HepG2 (cell line): ENCODE measurements at regions not wholly inside any gene's neighbourhood (a gene's known extent, or its start where the extent isn't known, plus 50 kb on each side); places are given as distances from the start of the nearest gene placed in this dataset.

Experiments
- ATAC-seq: fragments of 200-7000 bp; cut with Tn5 transposase; 3 replicates; pipeline ENCODE4 v1.9.1; 2020; ENCODE audit warnings: mild to moderate bottlenecking, moderate library complexity
- BruUV-seq: library from RNA; stranded (reverse); fragments of 400-500 nt; replicated peaks from 2 replicates; lab custom pipeline; 2021; lab: Mats Ljungman, UMichigan
- CTCF ChIA-PET: fragments of 300-600 bp; formaldehyde crosslinking; extraction: SDS; loops from one replicate; lab custom pipeline; 2021; ENCODE audit warnings: low total read pairs, inconsistent platforms, low intra/inter-chr PET ratio; lab: Yijun Ruan, JAX
- POLR2A ChIA-PET: fragments of 350-600 bp; sonication (Branson Sonifier 250); formaldehyde crosslinking; loops from one replicate; lab custom pipeline; 2020; ENCODE audit warnings: antibody characterized with exemption, inconsistent platforms; lab: Yijun Ruan, JAX
- DNase-seq: peaks from one replicate; pipeline ENCODE4 v3.0.0-alpha.2; 2015; ENCODE audit warnings: low spot score
- FAIRE-seq: peaks from 3 replicates; lab custom pipeline; 2011; peaks lifted over from hg19 to GRCh38; lab: Jason Lieb, UNC
- H2AFZ ChIP-seq: one replicate; pipeline ENCODE4 v1.6.1; 2011; ENCODE audit warnings: low read length, inconsistent platforms
- H3K27ac ChIP-seq: fragments of 300-600 bp; 3 replicates; pipeline ENCODE4 v1.8.0; 2011; ENCODE audit warnings: mixed run types, mild to moderate bottlenecking, mixed read lengths, low read length, inconsistent platforms; ENCODE audit not compliant: insufficient read depth; ENCODE audit errors: extremely low read length
- H3K27me3 ChIP-seq, 2 experiments: fragments of 200-600 bp in 1 of 2; 2 replicates in 1 of 2; 3 replicates in 1 of 2; pipeline versions ENCODE4 v1.6.0 to v1.8.0; 2011; ENCODE audit warnings: low read length in 2 of 2, mild to moderate bottlenecking in 2 of 2, moderate library complexity in 2 of 2, inconsistent platforms in 1 of 2; ENCODE audit not compliant: insufficient read depth in 2 of 2, control insufficient read depth in 1 of 2
- H3K36me3 ChIP-seq, 2 experiments: fragments of 200-600 bp in 1 of 2; replicated peaks in 1 of 2; 2 replicates in 1 of 2; 3 replicates in 1 of 2; pipeline versions ENCODE4 v1.5.1 to v1.8.0; 2011; ENCODE audit warnings: low read length in 2 of 2, inconsistent platforms in 1 of 2; ENCODE audit not compliant: insufficient read depth in 2 of 2, control insufficient read depth in 1 of 2
- H3K4me1 ChIP-seq: 2 replicates; pipeline ENCODE4 v1.5.1; 2012; ENCODE audit warnings: low read length, inconsistent platforms; ENCODE audit not compliant: insufficient read depth
- H3K4me2 ChIP-seq: 2 replicates; pipeline ENCODE4 v1.6.0; 2011; ENCODE audit warnings: low read depth, low read length, inconsistent platforms
- H3K4me3 ChIP-seq, 3 experiments: fragments of 200-600 bp in 1 of 3; sonication (generic), shearing (Covaris generic) in 1 of 3; replicated peaks in 1 of 3; 2 replicates each; pipeline ENCODE4 v1.5.1; 2011 to 2016; ENCODE audit warnings: low read length in 3 of 3, inconsistent platforms in 2 of 3, low read depth in 2 of 3, mild to moderate bottlenecking in 2 of 3, control low read depth in 1 of 3, mixed read lengths in 1 of 3; ENCODE audit not compliant: insufficient read depth in 1 of 3
- H3K79me2 ChIP-seq: one replicate; pipeline ENCODE4 v1.6.1; 2011; ENCODE audit warnings: low read length, inconsistent platforms; ENCODE audit not compliant: insufficient read depth
- H3K9ac ChIP-seq: 2 replicates; pipeline ENCODE4 v1.6.0; 2011; ENCODE audit warnings: mild to moderate bottlenecking, low read depth, low read length, inconsistent platforms; ENCODE audit not compliant: insufficient read depth
- H3K9me3 ChIP-seq: 2 replicates; pipeline ENCODE4 v1.5.1; 2012; ENCODE audit warnings: mild to moderate bottlenecking, low read length
- H4K20me1 ChIP-seq: 2 replicates; pipeline ENCODE4 v1.6.0; 2011; ENCODE audit warnings: inconsistent platforms, mild to moderate bottlenecking, low read length, moderate library complexity; ENCODE audit not compliant: insufficient read depth
- ATF7 ChIP-seq, 2 experiments: fragments of 450-650 bp in 1 of 2; sonication (generic) in 1 of 2; formaldehyde crosslinking in 1 of 2; IDR thresholded peaks; 2 replicates each; pipeline versions ENCODE4 v1.4.0 to v1.6.1; 2016 to 2020; ENCODE audit warnings: antibody characterized with exemption in 1 of 2, mild to moderate bottlenecking in 1 of 2, missing genetic modification reagents in 1 of 2
- CREB1 ChIP-seq, 2 experiments: fragments of 450-650 bp in 1 of 2; IDR thresholded peaks; 2 replicates each; pipeline ENCODE4 v1.6.1; 2016 to 2017; ENCODE audit warnings: control low read depth in 1 of 2, mild to moderate bottlenecking in 1 of 2, missing compliant biosample characterization in 1 of 2, missing genetic modification characterization in 1 of 2
- NCOA5 ChIP-seq: sonication (generic); formaldehyde crosslinking; IDR thresholded peaks from 2 replicates; pipeline ENCODE4 v1.4.0; 2020; ENCODE audit warnings: missing genetic modification reagents
- WGBS: methylation state at CpG from one replicate; pipeline ENCODE4 v1.1.6; 2017; ENCODE audit warnings: low lambda C conversion rate; 5-methylcytosine and 5-hydroxymethylcytosine counted together
- in situ Hi-C: cut with HindIII; loops from 2 replicates; pipeline ENCODE4 v1.10.0; 2017; ENCODE audit warnings: low pct_unique_long_range_greater_than_20kb; ENCODE audit not compliant: extremely low pct_ligation_motif_present
- intact Hi-C: fragments of 100-400 bp; cut with micrococcal nuclease; formaldehyde crosslinking; loops from one replicate; pipeline ENCODE4 v1.10.0; 2022; ENCODE audit not compliant: unreplicated experiment
- TF ChIP-seq, protein P1 (sequence below): sonication (generic); formaldehyde crosslinking; IDR thresholded peaks from 2 replicates; pipeline ENCODE4 v1.5.1; 2020; ENCODE audit warnings: mild to moderate bottlenecking, moderate library complexity, missing genetic modification reagents
- TF ChIP-seq, protein P2 (sequence below): fragments of 450-650 bp; IDR thresholded peaks from 2 replicates; pipeline ENCODE4 v1.6.1; 2016

DNA sequence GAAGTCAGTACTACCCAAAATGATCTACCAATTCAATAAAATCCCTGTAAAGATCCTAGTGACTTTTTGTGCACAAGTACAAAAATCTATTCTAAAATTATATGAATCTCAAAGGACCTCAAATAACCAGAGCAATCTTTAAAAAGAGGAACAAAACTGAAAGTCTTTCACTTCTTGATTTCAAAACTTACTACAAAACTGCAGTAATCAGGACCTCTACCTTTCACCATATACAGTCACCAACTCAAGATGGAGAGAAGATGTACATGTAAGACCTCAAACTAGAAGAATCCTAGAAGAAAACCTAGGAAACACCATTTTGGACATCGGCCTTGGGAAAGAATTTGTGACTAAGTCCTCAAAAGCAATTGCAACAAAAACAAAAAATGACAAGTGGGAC is 109.5 kb upstream of the CD93 start (continued):
- TF ChIP-seq, protein P1, sequence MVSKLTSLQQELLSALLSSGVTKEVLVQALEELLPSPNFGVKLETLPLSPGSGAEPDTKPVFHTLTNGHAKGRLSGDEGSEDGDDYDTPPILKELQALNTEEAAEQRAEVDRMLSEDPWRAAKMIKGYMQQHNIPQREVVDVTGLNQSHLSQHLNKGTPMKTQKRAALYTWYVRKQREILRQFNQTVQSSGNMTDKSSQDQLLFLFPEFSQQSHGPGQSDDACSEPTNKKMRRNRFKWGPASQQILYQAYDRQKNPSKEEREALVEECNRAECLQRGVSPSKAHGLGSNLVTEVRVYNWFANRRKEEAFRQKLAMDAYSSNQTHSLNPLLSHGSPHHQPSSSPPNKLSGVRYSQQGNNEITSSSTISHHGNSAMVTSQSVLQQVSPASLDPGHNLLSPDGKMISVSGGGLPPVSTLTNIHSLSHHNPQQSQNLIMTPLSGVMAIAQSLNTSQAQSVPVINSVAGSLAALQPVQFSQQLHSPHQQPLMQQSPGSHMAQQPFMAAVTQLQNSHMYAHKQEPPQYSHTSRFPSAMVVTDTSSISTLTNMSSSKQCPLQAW (CRISPR knock-in tag) = no peak
- TF ChIP-seq, protein P2, sequence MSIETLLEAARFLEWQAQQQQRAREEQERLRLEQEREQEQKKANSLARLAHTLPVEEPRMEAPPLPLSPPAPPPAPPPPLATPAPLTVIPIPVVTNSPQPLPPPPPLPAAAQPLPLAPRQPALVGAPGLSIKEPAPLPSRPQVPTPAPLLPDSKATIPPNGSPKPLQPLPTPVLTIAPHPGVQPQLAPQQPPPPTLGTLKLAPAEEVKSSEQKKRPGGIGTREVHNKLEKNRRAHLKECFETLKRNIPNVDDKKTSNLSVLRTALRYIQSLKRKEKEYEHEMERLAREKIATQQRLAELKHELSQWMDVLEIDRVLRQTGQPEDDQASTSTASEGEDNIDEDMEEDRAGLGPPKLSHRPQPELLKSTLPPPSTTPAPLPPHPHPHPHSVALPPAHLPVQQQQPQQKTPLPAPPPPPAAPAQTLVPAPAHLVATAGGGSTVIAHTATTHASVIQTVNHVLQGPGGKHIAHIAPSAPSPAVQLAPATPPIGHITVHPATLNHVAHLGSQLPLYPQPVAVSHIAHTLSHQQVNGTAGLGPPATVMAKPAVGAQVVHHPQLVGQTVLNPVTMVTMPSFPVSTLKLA = no peak

DNA sequence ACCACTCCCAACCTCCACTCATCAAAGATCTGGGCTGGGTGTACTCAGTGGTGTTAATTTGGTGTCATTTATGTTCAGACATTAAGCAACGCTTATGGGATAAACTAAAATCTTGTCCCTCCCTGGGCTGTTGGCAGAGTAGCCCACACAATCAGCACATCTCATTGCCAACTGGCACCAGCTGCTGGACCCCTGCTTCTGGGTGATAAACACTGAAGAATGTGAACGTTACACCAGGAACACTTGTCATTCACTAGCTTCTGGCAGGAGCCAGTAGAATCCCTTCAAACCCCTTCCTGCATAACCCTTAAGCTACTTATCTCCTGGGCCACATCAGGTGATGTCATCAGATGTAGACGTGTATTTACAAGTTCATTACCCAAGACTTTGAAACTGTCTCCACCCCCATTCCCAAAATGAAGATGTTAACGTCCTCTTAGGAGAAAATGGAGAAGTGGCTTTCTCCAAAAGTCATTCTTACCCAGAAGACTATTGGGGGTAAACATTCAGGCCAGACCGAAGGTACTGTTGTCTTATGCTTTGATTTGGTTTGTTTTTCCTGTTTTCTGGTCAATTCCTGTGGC is 107.8 kb upstream of the CD93 start:
- H3K4me3 ChIP-seq = no peak overlapping the region
- H2AFZ ChIP-seq = no peak overlapping the region
- DNase-seq = no peak
- no TSS peak for BruUV-seq
- no peaks in the 10 kb centered on the region for H3K4me1 ChIP-seq
- no peaks in the 10 kb centered on the region for H3K79me2 ChIP-seq
- intact Hi-C loops = no loop called here
- POLR2A ChIA-PET = no interaction called here
- no peak overlapping the region for H3K4me2 ChIP-seq
- no peaks in the 10 kb centered on the region; a peak in 1 of 5 replicates for H3K27me3 ChIP-seq
- ATAC-seq = no peak
- WGBS = 12% methylated on average over 5 of the region's 5 CpGs
- in situ Hi-C loops = no loop called here
- no peaks in the 10 kb centered on the region for H3K36me3 ChIP-seq
- H3K9me3 ChIP-seq = no peaks in the 10 kb centered on the region
- CTCF ChIA-PET = no interaction called here
- peak; percentile 79 for TF ChIP-seq ATF7 (IDR thresholded peaks at IDR 0.05)
- no peak for TF ChIP-seq ATF7 (CRISPR knock-in tag; IDR thresholded peaks at IDR 0.05)
- no peak for TF ChIP-seq NCOA5 (CRISPR knock-in tag)
- TF ChIP-seq CREB1 (IDR thresholded peaks at IDR 0.05) = peak; percentile 38; the same call in 1 of the 2 replicates
- TF ChIP-seq CREB1 (CRISPR knock-in tag; IDR thresholded peaks at IDR 0.05) = no peak
- H4K20me1 ChIP-seq = no peaks in the 10 kb centered on the region
- FAIRE-seq = no peak
- no peak overlapping the region for H3K27ac ChIP-seq
- H3K9ac ChIP-seq = no peak overlapping the region
